ENCODE measurements at regions not wholly inside any gene's neighbourhood (a gene's known extent, or its start where the extent isn't known, plus 50 kb on each side); places are given as distances from the start of the nearest gene placed in this dataset.

GRCh38 chrX:115409551-115409950, 120.0 kb downstream of the LUZP4 start:
- TF ChIP-seq CTCF (IDR thresholded peaks at IDR 0.05) (no peak), POLR2A (IDR thresholded peaks at IDR 0.05) (no peak)

Measured in esophagus squamous epithelium (tissue), 4 donors.